Stimulated activated CD8-positive, alpha-beta memory T cell treated with anti-CD3 and anti-CD28 coated beads, Interleukin-2, amount 100 ng/mL, for 48 hours (primary cell): ENCODE measurements at regions not wholly inside any gene's neighbourhood (a gene's known extent, or its start where the extent isn't known, plus 50 kb on each side); places are given as distances from the start of the nearest gene placed in this dataset.
A peak's percentile ranks its signal among the peaks of the same experiment; 100 is the strongest.
"Not testable (repeated sequence)": the region's sequence is repeated elsewhere in the genome, so short reads cannot be mapped to it uniquely, and the experiment has no call there.

Experiments
- DNase-seq, 2 donors: peaks; one replicate each; pipeline ENCODE4 v3.0.0-alpha.2; 2020; ENCODE audit warnings: low read depth in 2 of 2

DNA sequence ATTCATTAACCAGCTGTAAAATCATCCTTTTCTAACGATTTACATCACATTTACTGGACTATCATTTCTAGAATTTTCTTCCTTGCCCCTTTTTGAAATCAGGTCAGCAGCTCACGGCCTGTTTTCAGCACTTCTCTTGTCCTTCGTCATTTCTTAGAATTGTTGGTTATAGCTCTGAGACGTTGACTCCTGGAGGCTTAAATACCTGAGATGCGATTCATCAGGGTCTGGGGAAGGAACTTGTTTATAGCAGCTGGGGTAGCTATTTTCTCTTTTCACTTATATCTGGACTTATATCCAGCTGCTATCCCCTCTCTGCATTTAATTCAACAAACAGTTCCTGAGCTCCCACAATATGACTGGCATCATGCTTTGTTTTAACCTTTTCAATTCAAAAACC lies 338.7 kb upstream of the TNRC6C start:
- DNase-seq: no peak

DNA sequence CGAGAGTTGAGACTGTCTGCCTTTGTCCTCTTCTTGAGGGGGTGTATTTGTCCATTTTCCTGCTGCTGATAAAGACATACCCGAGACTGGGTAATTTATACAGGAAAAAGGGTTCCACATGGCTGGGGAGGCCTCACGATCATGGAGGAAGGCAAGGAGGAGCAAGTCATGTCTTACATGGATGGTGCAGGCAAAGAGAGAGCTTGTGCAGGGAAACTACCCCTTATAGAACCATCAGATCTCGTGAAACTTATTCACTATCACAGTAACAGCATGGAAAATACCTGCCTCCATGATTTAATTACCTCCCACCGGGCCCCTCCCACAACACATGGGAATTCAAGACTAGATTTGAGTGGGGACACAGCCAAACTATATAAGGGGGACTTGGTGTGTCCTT lies 338.2 kb upstream of the TNRC6C start:
- no peak for DNase-seq

DNA sequence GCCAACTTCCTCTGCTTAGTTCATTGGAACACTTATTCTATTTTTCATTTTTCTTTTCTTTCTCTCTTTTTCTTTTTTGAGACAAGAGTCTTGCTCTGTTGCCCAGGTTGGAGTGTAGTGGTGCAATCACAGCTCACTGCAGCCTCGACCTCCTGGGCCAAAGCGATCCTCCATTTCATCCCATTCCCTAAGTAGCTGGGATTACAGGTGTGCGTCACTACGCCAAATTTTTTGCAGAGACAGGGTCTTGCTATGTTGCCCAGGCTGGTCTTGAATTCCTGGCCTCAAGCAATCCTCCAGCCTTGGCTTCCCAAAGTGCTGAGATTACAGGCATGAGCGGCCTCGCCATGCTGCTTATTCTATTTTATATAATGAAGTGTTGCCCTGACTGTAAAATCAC lies 336.4 kb upstream of the TNRC6C start:
- DNase-seq: not testable (repeated sequence)

DNA sequence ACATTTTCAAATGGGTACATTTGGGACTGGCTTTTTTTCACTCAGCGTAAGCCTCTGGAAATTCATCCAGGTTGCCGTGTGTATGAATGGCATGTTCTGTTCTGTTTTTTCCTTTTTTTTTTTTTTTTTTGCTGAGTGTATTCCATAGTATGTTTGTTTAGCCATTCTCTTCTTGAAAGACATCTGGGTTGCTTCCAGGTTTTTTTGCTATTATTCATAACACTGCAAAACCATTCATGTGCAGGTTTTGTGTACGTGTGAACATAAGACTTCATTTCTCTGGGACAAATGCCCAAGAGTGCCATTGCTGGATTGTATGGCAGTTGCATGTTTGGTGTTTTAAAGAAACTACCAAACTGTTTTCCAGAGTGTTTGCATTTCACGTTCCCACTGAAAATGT lies 335.9 kb upstream of the TNRC6C start:
- DNase-seq: no peak

DNA sequence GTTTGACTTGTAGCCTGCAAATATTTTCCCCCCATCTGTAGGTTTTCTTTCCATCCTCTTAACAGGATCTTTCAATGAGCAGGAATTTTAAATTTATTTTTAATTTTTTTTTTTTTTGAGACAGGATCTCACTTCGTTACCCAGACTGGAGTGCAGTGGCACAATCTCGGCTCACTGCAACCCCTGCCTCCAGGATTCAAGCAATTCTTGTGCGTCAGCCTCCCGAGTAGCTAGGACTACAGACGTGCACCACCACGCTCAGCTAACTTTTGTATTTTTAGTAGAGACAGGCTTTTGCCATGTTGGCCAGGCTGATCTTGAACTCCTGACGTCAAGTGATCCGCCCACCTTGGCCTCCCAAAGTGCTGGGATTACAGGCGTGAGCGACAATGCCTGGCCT lies 335.2 kb upstream of the TNRC6C start:
- not testable (repeated sequence) for DNase-seq

DNA sequence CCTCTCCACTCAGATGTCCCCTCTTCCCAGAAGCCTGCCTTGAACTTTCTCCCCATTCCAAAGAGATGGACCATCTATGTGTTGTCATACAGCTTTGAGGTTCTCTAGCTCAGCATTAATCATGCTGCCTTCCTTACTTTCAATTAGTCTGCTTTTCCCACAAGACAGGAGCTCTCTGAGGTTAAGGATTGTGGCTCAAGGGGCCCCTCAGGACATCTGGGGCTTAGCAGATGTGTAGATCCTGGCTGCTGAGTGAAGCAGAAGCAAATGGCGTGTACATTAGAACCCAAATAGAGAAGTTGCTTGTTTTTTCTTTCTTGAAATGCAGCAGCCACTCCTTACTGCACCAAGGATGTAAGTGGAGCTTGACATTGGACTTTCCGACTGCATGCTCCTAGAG lies 330.5 kb upstream of the TNRC6C start:
- no peak for DNase-seq

DNA sequence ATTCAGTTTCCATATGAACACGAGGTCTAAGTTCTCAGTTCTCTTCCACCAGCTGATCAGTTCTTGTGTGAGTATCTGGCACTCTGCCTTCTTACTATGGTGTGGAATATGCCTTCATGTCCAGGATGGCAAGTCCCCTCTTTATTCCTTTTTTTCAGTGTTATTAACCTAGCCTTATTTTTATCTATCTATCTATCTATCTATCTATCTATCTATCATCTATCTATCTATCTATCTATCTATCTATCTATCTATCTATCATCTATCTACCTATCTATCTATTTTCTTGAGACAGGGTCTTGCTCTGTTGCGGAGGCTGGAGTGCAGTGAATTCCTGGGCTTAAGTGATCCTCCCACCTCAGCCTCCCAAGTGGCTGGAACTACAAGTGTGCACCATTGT lies 329.2 kb upstream of the TNRC6C start:
- DNase-seq: not testable (repeated sequence)

DNA sequence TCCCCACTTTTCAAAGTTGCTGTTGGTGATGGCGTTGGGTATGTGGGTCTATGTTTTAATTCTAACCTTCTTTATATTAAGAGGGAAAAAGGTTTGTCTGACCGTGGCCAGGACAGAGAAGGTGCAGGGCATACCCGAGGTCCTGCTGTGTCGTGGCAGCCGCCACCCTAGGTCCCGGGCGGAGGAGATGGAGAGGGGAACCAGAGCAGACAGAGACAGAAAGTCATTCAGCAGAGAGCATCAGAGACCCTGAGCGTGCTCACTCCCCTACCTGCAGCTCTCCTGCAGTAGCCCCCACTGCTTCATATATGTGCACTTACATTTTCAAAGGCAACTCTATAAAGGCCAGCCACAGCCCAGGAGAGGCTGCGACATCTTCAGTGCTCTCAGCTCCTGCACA lies 327.2 kb upstream of the TNRC6C start:
- DNase-seq: no peak

DNA sequence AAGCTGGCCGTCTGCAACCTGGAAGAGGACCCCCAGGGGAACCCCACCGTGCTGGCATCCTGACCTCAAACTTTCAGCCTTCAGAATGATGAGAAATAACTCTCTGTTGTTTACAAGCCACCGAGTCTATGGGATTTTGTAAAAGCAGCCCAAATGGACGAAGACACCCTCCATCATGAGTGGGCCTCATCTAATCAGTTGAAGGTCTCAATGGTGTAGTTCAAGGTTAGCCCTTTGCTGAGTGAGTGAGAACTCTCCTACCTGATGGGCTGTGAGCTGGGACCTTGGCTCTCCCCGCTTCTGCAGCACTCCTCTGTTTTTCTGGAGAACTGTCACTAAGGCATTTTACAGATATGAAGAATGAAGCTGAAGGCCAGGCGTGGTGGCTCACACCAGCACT lies 325.9 kb upstream of the TNRC6C start:
- DNase-seq: no peak

DNA sequence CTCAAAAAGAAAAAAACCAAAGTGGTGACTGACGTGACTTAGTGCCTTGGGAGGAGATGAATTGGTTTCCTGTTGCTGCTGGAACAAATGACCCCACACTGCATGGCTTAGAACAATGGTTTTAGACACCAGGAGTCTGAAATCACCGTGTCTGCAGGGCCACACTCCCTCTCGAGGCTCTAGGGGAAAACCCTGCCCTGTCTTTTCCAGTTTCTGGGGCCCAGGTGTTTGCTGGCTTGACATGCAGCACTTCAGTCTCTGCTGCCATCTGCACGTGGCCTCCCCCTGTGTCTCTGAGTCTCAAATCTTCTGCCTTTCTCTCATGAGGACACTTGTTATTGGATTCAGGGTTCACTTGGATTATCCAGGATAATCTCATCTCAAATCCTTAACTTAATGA lies 323.8 kb upstream of the TNRC6C start:
- peak; percentile 20 to 36 for DNase-seq

DNA sequence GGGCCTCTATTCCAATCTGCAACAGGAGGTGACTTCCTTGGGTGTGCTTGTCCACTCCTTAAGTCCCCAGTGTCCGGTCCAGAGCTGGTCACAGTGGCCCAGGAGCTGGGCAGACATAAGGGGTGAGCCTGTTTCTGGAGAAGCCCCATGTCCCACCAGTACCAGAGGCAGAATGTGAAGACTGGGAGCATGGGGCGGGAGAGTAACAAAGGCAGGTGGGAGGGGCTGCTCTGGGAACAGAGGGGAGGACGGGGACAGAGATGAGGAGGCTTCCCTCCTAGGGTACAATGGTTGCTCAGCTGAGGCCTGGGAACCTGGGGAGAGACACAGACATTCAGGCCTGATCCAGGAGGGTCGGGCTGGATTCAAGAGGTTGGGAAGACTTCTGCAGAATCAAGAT lies 323.3 kb upstream of the TNRC6C start:
- no peak for DNase-seq

DNA sequence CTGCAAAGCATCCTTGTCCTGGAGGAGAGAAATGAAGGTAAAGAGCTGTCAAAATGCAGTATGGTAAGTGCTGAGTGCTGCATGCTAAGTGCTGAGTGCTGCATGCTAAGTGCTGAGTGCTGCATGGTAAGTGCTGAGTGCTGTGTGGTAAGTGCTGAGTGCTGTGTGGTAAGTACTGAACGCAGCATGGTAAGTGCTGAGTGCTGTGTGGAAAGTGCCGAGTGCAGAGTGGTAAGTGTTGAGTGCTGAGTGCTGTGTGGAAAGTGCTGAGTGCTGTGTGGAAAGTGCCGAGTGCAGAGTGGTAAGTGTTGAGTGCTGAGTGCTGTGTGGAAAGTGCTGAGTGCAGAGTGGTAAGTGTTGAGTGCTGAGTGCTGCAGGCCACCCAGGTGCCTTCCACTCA lies 322.7 kb upstream of the TNRC6C start:
- DNase-seq: not testable (repeated sequence)

DNA sequence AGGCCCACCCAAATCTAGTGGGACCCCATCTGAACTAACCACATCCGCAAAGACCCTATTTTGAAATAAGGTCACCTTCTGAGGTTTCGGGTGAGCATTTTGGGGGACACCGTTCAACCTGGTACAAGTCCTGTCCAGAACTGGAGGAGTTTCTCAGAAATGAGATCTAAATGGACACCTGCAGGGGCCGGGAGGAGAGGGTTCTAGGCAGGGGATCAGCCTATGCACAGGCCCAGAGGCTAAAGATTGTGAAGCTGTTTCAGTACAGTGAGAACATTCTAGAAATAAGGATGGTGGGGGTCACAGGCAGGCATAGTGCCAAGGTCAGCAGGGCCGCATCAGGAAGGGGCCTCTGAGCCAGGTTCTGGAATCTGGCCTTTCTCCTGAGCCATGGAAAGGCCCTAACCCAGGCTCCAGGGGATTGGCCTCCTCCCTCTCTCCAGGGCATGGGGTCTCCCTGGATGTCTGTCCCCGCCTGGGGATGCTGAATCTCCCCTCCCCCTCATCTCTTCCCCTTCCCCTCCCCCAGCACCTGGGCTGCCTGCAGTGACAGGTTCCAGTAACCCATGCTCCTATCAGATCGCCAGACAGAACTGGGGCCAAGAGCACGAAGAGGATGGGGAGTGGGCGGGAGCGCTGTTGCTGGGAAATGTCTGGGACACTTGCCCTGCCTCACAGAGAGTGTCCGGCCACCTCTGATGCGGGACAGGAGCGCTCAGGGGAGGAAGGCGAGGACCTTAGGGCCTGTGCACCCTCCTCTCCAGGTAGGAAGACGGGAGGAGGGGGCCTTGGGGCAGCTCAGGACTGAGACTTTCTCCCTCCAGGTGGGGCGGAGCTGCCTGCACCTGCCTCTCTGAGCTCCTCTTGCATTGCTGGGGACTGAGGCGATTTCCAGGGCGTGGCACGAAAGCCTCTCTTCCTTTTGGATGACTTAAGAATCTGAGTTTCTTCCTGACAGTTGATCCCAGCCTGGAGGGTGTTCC lies 321.4 kb upstream of the TNRC6C start:
- DNase-seq: no peak

DNA sequence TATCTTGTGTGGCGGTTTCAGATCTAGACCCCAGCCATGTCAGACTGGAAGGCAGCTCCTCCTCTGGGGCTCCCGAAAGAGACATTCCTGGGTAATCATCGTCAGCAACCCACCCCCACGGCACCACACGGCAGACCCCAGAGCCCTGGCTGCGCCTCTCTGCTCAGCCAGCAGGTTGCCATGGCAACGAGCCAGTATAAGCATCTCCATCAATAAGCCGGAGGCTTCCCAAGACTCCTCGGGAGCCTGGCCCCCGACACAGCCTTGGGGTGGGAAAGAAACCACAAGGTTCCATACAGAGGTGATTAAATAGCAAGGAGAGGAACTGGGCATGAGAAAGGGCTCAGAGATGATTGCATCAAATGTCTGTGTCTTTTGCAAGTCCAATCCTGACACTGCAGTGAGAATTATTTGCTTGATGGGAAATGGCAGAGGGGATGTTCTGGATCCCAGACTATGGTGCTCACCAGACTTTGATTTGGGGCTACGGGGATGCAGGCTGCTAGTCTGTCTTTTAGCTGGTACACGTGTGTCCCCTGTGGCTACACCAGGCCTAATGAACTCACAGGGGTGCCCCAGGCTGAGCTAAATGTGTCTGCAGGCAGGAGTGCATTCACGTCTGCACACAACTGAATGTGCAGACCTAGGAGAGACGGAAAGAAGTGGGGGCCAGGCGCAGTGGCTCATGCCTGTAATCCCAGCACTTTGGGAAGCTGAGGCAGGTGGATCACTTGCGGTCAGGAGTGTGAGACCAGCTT lies 320.5 kb upstream of the TNRC6C start:
- DNase-seq: no peak

DNA sequence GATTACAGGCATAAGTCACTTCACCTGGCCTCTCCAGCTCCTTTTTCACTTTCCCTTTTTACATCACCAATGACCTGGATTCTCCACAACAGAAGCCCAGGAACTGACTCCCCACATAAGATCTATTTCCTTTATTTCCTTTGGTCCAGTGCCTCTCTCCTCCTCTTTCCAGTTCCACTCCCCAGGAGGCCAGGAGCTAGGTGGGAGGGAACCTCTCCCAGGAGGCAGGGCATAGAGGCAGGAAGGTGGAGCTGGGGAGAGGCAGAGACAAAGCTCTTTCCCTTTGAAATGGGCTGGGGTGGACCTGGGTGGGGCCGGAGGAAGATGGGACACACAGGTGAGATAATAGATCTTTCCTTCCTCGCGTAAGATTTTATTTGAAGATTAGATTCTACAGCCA lies 318.3 kb upstream of the TNRC6C start:
- no peak for DNase-seq

DNA sequence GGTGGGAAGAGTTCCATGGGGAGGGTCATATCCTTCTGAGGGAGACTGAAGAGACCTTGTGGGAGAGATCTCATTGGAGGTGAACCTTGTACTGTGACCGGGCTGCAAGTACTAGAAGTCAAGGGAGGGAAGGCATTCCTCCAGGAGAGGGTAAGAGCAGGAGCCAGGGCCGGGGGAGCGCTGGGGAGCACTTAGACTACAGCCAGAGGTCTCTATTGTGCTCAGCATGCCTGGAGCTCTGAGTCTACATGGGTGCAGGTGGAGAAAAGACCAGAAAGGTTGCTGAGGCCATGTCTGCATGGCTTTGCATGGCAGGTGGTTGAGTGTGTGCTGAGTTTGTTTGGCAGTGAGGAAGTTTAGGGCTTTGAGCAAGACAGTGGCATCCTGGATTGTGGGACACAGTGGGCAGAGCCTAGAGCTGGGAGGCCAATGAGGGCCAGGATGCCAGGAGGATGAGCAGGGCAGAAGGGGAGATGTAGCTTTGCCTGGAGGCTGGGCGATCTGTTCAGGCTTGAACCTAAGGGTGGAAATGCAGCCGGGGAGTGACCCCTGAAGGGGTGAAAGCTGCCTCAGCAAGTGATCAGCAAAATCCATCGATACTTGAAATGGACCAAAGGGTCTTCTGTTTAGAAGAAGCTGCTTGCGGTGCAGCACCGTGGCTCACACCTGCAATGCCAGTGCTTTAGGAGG lies 317.4 kb upstream of the TNRC6C start:
- no peak for DNase-seq

DNA sequence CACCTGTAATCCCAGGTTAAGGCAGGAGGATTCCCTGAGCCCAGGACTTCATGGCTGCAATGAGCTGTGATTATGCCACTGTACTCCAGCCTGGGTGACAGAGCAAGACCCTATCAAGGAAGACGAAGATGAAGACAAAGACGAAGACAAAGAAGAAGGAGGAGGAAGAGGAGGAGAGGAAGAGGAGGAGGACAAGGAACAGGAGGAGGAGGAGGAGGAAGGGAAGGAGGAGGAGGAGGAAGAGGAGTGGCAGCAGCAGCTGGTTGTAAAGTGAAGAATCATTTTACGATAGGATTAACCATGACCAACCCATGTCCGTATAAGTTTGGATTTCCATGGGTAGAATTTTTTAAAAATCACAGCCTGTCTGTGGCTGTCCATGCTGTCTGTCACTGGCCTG lies 316.8 kb upstream of the TNRC6C start:
- no peak for DNase-seq

DNA sequence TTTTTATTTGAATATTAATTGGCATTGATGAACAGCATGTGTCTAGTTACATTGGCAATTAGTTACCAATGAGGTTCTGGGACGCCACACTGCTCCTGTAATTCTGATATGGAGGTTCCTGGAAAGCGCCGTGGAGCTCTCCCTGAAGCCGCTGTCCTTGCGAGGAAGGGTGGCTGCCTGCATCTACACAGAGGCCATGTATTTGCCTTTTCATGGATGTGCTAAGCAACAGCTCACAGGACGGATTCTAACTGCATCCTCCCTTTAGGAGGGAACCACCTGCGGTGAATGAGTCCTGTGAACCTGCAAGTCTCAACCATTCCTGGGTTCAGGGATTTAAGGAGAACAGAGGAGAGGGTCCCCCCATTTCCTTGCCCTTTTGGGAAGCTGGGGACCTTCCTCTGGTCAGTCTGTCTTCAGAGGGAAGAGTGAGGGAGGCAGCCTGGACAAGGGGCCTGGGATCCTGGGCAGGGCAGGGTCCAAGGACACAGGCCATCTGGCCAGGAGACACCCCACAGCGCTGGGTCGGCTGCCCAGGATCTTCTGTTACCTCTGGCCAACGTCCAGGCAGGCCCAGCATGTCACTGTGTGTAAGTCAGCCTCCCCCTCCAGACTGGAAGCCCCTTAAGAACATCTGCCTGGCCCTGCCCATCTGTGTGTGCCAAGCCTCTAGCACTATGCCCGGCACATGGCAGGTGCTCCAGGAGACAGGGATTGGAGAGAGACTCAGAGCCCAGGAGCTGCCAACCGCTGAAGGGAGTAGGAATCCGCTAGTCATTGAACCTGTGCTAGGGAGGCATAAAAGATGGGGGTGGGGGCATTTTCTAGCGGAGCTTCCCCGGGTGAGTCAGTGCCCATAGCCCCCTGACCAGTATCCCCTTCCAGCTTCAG lies 314.1 kb upstream of the TNRC6C start:
- DNase-seq: no peak

DNA sequence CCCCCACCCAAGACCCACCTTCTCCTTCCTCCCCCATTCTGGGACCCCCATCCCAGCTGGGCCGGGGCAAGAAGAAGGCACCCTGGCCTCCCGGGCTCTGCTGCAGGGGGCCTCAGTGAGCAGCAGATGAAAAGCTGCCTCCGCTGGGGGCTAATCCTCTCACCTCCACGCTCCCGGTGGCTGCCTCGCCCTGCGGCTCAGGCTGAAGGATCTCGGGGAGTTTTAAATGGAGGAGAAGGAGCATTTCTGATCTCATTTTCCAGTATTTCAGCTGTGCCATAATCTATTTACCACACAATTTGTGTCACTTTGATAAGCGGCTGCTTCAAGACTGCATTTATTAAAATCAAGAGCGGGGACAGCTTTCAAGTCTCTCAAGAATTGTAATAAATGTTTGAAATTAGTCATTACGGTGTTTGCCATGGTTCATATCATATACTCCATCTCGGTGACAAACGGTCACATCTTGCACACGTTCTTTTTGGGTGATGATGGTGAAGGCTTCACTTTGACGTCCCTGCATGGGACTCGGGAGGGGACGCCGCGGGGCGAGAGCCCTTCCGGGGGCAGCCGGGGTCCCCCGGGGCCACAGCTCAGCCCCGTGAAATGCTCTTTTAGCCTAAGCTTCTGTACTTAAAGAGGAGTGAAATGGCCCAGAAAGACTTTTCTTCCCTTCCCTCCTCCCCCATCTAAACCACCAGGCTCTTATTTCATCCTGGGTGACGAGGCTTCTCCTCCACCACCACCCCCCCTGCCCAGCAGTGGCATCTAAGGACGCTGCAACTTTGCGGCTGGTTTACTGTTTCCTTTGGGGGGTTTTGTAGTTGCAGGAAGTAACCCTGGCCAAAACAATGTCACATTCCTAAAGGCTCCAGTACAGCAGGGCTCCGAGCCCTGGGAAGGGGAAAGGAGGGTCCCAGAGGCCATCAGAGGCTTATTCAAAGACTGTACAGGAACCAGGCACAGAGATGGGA lies 313.1 kb upstream of the TNRC6C start:
- DNase-seq: peak; percentile 34 to 50

DNA sequence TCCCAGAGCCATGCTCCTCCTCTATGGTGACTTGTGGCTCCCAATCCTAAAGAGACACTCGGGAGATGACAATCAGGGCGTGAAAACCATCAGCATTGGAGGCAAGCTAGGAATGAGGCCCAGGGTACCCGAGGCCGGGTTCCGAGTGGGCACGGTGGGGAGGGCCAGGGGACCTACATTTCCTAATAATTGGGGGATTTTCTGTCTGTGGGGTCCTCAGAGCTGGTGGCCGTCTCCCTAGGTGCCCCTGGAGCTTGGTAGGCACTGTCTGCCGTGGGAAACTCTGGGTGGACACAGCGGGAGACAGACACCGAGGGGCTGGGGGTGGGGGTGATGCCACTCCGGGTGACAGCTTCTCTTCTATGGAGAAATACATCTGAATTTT lies 312.5 kb upstream of the TNRC6C start:
- no peak for DNase-seq
